ENCODE measurements at regions not wholly inside any gene's neighbourhood (a gene's known extent, or its start where the extent isn't known, plus 50 kb on each side); places are given as distances from the start of the nearest gene placed in this dataset.

DNA sequence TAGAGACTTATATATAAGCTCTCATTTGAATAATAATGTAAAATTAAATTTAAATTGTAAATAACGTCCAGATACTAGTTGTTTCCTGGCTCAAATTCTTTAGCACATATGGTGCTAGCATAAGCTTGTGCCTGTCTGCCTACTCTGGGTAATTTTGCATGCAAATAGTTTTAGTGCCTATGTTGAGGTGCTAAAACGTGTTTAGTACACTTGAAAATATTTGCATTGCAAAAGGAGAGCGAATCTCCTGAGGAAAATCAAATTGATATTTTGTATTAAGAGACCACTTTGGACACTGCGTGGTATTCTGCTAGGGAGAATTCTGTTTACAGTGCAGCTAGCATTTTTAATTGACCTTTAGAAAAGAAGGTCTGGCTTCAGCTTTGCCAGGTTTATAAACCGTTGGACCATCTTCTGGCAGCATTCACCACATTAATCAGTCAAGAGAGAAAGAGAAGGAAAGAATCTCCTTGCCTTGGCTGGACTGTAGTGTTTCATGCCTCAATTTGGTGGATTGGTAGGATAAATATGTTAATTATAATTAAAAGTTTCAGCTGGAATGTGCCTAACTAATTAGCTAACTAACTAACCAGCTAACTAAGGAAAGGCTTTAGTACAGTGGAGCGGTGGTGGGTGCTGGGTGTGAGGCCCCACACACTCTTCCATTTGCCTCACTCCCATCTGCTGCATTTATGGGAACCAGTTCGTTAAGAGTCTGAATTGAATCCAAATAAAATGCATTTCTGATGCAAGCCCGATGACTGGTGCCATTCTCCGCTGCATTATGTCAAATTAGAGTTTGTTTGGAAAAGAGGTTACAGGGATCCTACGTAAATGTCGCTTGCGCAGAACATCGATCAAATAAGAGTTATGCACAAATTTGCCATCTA, 150.1 kb upstream of the MPDZ start:
- DNase-seq, result no peak

DNA sequence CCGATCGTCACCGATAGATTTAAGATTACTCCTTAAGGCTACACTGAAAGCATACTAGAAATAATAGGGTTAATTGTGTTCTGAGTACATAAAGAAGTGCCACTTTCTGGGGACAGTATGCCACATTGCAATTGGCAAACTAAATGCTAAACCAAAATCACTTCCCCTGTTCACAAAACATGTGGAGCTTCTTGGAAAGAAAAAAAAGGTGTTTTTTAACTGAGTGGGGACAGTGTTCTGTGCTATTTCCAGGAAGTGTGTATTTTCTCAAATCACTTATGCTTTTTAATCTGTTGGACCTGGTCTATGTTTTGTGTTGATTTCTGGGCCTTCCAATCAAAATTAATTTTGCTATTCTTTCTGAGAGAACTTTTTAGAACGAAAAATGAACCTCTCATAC, 149.3 kb upstream of the MPDZ start:
- no peak for DNase-seq

DNA sequence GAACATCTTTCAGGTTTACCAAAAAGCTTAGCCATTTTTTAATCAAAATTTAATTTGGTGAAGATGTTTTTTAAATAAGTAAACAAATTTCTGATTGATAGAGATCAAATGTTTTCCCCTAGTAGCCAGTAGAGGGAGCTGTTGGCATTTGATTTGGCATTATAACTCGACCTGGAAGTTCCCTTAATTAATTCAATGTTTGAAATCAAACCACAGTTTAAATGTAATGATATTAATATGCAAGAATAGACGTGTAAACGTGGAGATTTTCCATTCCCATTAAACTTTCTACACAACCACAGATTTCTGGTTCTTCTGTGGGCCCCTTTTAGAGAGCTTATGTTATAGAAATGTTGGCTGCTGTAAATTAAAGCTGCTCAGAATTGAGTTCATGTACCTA, 148.1 kb upstream of the MPDZ start:
- peak; percentile 16 for DNase-seq

DNA sequence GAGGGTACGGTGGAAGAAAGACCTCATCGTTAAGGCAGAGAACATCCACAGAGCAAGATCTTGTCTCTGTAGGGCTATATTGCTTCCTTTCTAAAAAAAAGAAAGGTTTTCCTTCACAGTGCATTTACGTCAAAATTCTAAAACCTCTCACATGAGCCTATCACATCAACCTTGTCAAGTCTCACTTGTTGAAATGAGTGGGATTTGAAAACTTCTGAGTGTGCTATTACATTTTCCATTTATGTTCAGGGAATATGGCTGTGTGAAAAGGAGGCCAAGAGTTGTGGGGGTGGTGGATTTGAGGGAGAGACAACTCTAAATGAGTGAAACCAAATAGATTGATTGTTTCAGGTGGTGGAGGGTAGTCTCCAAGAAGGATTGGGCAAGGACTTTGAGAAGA, 147.1 kb upstream of the MPDZ start:
- DNase-seq, result no peak

DNA sequence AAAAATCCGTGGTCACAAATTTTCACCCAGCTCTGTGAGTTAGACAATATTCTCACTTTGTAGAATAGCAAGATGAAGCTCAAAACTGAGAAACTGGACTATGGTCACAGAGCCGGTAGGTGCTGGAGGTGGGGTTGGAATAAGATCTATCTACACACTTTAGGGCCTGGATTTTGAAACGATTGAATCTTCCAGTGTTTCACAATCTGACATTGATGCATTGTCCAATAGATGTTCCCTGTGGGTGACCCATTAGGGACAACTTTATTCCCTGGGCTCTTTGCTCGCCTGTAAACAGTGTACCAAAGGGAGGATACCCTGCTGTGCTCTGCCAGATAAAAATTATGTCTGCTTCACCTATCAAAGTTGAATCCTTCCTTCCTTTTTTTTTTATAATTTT, 145.4 kb upstream of the MPDZ start:
- no peak for DNase-seq

DNA sequence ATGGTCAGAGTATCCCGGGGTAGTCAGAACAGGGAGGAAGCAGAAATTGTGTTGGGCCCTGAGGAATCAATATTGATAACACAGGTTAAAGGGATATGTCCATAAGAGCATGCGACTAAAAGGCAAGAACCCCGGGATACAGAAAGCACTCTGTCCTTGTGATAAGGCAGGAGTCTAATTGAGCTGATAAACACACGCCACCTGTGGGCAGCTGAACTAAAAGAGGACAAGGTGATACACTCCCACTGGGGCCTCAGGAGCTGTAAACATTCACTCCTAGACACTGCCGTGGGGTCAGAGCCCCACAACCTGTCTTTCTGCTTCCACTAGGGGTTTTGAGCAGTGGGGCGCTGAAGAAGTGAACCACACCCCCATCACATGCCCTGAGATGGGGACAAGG, 144.7 kb upstream of the MPDZ start:
- DNase-seq, result no peak

DNA sequence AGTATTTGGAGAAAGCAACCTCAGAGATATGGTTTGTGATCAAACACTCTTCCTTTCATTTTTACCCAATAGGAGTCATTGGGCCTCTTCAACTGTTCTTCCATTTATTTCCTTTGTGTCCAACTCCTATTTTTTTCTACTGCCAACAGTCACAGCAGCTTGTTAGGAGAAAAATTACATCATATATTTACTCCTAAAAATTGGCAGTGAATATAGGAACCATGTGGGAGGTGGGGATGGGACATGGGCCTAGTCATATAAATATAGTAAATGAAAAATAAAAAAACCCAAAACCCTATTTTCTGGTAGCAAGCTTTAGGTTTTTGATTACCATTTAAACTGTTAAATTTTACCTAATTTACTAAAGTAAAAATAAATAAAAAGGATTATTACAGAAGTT, 134.9 kb upstream of the MPDZ start:
- DNase-seq, result no peak

DNA sequence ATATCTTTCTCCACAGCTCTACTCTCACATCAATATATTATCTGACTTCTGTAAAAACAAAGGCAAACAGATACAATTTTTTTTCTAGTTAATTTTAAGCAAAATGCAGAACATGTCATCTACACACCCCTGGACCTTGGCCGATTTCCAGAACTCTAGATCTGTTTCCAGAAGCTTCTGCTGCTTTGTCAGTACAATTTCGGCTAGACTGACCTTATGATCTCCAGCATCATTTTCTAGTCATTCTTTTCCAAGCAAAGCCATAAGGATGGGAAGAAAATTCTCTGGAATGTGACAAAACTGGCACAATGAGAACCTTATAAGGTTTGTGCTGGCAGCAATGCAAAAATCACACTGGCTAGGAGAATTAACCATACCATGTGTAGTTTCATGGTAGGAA, 132.8 kb upstream of the MPDZ start:
- DNase-seq, result no peak

DNA sequence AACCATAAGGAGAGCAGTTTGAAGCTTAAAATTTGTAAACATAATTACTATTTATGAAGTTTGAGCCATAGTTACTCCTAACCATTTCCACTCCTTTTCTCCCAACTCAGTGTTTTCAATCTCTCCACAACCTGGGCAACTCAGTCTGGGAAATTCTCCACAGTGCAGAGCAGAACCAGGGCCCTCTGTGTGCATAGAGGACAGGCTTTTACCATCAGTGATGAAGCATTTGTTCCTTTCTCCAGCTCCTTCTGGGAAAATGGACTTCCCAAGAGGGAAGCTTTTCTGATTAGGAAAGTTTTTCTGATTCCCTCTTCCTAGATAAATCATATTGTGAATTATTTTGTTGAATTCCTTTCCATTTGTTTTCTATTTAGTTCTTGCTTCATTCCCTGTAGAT, 132.3 kb upstream of the MPDZ start:
- DNase-seq, result no peak

DNA sequence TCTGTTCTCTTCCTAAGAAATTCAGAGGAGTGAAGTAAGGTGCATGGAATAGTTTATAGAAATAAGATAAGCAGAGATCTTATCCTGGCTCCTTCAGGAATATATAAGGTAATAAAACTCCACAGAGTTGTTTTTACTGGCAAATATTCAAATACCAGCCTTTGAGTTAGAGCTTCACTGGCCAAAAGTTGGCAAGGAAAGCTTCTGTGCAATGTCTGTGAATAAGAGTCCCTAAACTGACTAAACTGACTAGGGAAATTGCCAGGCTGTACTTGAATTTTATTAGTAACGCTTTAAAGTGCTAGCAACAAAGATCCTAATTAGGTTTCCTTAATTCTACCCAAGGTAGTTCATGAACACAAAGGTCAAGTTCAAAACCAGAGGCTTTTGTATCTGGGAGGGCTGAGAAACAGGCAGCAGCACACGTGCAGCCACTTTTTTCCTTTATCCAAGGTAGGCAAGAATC, 131.1 kb upstream of the MPDZ start:
- DNase-seq, result no peak

DNA sequence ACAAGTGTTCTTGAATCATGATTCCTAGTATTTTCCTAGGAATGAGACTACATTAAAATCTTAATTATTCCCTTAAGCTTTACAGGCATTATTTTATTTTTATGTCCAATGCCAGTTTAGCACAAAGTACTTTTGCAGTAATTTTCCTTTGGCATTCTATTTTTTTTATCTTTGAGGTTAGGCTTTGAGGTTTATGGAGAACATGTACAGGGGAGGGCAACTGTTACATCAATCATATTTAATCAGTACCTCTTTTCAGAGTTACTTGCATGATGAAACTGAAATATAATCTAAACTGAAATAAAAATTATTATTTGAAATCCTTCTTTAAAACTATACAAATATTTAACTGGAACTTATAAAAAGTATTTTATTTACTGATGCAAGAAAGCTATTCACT, 118.2 kb upstream of the MPDZ start:
- no peak for DNase-seq

DNA sequence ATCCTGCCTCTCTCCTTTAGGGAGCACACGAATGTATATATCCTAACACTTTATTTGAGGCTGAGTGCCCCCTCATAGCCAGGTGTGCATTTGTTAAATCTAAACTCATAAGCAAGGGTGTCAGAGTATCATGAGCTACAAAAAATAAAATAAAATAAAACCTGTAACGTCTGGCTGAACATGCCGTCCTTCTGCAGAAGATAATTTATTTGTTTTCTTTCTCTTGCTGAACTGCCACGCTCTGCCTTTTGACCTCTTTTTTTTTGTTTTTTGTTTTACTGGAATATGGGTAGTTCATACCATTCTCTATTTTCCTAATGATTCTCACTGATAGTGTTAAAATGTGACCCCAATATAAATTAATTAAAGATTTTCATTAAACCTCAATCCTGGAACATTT, 117.7 kb upstream of the MPDZ start:
- no peak for DNase-seq

DNA sequence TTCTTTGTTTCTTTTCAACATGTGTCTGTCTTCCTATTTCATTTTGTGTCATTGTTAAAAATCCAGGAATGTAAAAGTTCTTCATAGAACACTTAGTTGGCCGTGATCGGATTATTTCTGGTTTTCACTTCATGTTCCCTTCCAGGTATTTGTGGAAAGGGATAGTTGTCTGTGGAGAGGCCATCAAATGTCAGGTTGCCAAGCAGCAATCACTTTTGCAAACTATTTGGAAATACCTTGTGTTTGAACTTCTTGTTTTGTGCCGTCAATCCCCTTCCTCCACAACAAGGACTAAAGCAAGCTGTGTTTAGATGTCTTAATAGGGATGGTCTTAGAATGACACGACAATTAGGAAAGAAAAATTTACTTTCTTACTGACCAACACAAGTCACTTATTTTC, 116.9 kb upstream of the MPDZ start:
- no peak for DNase-seq

DNA sequence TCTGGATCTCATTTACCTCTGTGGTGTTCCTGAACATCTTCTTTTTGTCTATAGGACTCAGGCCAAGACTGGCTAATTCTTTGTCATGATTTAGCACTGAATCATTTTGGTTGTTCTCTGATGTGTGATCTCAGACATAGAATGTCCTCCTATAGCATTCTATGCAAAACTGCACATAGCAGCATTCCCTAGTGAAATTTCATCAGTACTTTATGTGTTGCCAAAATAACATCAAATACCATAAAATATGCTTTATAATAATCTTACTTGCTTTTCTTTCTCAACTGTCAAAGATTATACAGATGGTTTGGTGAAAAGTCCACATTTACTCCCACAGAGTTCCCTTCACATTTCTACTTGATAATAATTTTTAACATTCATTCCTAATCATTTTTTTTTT, 115.7 kb upstream of the MPDZ start:
- DNase-seq, result no peak

DNA sequence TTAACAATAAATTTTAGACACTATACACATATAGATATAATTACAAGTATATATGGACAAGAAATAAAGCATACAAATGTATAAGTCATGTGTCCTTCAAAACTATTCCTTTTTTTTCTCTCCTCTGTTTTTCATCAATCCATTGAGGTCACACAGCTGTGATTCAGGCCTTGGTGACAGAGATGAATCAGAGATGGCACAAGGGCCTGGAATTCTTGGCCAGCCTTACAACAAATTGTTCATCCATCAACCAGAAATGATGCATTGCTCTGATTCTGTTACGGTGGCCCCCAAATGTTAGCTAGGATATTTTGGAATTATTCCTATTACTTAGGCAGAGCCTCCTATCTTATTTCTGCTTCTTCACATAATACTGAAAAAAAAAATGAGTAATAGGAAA, 108.7 kb upstream of the MPDZ start:
- DNase-seq, result no peak

DNA sequence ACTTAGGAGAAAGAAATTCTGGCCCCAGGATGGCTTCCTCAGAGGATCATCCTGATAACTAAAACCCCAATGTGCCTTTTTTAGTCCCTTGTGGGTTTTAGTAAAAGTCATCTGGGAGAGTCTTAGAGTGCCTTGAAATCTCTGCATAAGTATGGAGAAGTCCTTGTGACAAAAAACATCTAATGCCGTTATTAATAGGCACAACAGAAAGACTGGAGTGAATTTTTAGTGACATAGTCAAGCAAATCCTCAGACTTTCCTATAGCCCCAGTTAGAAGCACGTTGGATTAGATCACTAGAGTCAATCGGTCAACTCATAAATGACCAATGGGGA, 108.2 kb upstream of the MPDZ start:
- no peak for DNase-seq

DNA sequence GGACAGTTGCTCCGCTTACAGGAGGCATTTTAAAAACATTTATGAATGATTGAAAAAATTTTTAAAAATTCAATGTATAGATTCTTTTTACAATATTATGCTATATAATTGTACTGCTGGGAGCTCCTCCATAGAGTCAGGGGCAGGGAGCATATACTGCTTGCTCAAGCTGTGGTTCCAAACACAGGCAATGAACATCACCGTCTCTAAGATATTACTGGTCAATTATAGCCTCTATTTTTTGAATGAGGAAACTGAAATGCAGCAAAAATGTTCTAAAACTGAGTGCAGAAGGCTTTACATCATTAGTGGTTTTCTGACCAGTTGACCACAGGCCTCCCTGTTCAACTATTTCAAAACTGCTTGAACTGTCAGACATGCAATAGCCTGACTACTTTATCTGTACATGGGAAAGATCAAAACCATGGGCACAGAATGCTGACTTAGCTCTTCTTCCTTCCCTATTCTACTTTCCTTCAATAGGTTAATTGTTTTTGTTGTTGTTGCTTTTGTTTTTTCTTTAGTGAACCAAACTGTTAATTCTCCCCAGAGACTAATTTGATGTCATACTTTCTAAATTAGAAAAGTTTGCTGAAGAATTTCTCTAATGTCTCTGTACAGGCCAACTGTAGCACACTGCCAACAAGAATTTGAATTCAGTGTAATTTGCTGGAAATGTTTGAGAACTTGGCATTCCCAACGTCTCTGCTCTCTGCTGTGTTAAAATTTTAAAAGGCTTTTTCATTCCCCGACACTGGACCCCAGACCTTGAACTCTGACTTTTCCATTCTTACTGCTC, 107.6 kb upstream of the MPDZ start:
- DNase-seq, result no peak

DNA sequence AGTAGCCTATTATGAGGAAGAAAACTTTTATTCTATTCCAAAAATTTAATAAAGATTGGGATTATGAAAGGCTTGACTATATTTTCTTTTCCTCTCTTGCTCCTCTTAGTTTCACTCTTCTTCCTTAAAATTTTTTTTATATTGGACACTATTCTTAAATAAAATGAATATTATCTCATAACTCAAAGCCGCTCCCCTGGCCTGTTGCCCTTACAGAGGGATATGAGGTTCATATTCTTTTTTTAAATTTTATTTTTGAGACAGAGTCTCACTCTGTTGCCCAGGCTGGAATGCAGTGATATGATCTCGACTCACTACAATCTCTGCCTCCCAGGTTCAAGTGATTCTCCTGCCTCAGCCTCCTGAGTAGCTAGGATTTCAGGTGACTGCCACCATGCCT, 106.8 kb upstream of the MPDZ start:
- DNase-seq, result no peak

DNA sequence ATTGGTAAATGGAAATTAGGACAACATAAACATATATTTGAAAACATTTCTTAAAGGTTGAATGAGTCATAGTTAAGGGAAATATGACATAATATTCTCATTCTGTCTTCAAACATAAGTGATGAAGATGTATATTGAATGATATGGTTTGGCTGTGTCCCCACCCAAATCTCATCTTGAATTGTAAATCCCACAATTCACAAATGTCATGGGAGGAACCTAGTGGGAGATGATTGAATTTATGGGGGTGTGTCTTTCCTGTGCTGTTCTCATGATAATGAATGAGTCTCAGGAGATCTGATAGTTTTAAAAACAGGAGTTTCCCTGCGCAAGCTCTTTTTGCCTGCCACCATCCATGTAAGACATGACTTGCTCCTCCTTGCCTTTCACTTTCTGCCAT, 104.4 kb upstream of the MPDZ start:
- no peak for DNase-seq

DNA sequence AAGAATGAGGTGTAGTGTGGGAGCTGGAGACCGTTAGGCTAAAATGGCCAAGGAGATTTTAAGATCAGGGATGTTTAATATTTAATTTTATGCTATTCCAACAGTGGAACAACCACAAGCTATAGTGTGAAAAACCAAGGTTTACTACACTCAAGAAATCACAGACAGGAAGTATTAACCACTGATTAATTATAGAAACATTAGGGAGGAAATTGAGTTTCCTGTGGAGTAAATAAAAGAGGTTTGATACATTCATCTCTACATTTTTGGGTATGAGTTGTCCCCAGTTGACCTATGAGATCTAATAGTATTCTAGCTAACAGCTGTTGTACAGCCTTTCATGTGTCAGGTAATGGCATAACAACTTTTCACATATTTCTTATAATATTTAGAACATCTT, 103.7 kb upstream of the MPDZ start:
- DNase-seq, result no peak

DNA sequence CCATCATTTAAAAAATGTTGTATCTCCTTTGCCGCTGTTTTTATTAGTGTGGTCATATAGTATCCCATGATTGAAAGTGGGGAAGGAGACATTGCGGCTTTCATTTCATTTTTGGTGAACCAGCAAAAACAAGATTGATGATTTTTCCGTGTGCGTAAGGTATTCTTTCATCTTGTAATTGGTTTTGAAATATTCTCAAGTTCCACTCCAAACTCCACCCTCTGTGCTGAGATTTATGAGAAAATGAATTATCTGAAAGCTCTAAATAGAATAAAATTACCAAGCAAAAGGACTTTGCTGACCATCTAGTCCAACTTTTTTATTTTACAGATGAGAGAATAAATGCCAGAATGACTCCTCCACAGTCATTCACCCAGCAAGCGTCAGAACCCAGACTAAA, 103.1 kb upstream of the MPDZ start:
- DNase-seq, result no peak

DNA sequence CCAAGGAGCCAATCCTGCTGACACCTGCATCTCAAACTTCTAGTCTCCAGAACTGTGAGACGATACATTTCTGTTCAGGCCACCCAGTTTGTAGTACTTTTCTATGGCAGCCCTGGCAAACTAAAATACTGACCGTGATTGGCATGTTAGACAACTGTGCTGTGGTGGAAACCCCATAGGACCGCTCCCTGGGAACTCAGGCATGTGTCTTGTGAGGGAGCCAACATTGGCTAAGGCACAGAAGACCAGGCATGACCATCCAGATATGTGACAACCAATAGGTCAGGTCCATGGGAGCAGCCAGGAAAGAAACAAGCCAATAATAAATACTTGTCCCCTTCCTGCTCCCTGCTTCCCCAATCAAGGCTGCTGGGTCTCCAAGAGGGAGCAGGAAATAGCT, 101.4 kb upstream of the MPDZ start:
- no peak for DNase-seq

DNA sequence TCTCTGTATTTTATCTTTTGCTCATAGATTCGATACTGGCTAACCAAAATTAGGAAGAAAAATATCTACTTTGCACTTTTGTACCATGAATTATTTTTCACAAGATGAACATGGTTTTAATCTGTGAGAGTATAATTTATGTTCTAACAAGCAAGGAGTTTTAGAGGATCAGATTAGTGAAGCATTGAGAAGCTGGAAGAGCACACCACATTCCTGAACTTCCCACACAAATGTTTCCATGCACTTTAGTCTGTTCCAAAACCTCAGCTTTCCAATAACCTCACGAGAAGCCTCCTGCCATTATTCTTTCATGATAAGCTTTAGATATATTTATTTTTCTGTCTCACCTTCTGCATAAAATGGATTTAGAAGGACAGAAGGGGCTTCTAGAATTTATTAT, 98.7 kb upstream of the MPDZ start:
- no peak for DNase-seq

DNA sequence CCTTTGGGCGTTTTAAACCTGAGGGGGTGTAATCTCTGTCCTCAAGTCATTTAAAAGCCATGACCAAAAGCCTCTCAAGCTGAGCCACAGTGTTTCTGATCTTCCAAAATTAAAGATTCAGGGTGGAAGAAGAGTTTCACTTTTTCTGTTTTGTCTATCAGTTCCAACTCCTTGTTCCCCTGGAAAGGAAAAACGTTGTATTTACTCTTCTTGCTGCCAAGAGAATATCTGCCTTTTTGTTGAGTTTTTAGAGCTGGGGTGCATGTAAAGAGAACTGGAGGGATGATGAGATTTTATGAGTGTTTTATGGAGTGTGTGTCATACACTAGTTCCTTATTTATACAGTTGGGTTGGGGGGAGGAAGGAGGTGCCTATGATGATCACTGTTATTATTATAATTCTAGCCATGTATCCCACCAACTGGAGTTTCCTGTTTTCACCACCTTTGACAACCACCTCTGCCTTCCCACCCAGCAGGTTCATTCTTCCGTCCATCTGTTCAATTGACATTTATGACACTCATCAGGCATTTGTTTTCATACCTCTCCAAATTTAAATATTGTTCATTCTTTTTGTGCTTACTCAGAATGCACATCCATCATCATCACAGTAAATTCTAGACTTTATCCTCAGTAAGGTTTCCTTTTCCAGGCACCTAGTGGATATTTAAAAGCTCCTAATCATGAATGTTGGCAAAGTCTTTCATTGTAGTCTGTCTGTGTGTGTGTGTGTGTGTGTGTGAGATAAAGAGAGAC, 97.9 kb upstream of the MPDZ start:
- DNase-seq, result no peak

Measured in NCI-H524 treated with DMSO at 0.1 percent for 48 hours (cell line).